ENCODE measurements at regions not wholly inside any gene's neighbourhood (a gene's known extent, or its start where the extent isn't known, plus 50 kb on each side); places are given as distances from the start of the nearest gene placed in this dataset.

- POLR2A ChIA-PET = no interaction called here
- Mint-ChIP-seq H3K4me3 (no peak overlapping the region), H3K9me3 (no peaks in the 10 kb centered on the region), H3K27ac (no peak overlapping the region), H3K4me1 (ENCODE audit: low read depth) (peaks cover 2% of the 10 kb centered on the region), H3K36me3 (ENCODE audit: low read depth) (no peaks in the 10 kb centered on the region), H3K27me3 (no peaks in the 10 kb centered on the region)
- no peak for DNase-seq
- ATAC-seq = no peak
- intact Hi-C loops (cut with micrococcal nuclease) = no loop called here
- CTCF ChIA-PET = no interaction called here
- TF ChIP-seq, protein P1, sequence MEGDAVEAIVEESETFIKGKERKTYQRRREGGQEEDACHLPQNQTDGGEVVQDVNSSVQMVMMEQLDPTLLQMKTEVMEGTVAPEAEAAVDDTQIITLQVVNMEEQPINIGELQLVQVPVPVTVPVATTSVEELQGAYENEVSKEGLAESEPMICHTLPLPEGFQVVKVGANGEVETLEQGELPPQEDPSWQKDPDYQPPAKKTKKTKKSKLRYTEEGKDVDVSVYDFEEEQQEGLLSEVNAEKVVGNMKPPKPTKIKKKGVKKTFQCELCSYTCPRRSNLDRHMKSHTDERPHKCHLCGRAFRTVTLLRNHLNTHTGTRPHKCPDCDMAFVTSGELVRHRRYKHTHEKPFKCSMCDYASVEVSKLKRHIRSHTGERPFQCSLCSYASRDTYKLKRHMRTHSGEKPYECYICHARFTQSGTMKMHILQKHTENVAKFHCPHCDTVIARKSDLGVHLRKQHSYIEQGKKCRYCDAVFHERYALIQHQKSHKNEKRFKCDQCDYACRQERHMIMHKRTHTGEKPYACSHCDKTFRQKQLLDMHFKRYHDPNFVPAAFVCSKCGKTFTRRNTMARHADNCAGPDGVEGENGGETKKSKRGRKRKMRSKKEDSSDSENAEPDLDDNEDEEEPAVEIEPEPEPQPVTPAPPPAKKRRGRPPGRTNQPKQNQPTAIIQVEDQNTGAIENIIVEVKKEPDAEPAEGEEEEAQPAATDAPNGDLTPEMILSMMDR (IDR thresholded peaks at IDR 0.05) = no peak
Observed at GRCh38 chr10:8543361-8544056, 489.0 kb downstream of the GATA3 start.

DNA sequence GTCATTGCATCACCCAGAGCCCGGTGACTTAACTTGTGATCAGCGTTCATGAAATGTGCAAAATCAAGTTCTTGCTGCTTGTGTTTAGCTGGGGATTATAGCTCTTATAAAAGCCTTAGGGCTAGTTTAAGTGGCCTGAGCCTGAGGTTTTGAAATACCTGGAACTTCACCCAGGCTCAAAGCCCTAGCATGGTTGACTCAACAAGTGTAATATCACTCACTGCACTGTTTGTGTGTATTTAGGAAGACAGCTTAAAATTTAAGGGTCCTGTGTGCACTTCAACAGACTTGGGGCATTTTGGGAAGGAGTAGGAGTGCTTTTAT, 489.5 kb downstream of the GATA3 start:
- H3K4me3 Mint-ChIP-seq = no peak overlapping the region
- intact Hi-C loops (cut with micrococcal nuclease) = no loop called here
- ChIA-PET CTCF (no interaction called here), POLR2A (no interaction called here)
- peaks cover 2% of the 10 kb centered on the region for H3K4me1 Mint-ChIP-seq (ENCODE audit: low read depth)
- no peaks in the 10 kb centered on the region for H3K27me3 Mint-ChIP-seq
- no peaks in the 10 kb centered on the region for H3K36me3 Mint-ChIP-seq (ENCODE audit: low read depth)
- H3K9me3 Mint-ChIP-seq = peaks cover 3% of the 10 kb centered on the region
- ATAC-seq (no peak), DNase-seq (no peak)
- no peak overlapping the region for H3K27ac Mint-ChIP-seq
- TF ChIP-seq, protein P1 (IDR thresholded peaks at IDR 0.05) = no peak

DNA sequence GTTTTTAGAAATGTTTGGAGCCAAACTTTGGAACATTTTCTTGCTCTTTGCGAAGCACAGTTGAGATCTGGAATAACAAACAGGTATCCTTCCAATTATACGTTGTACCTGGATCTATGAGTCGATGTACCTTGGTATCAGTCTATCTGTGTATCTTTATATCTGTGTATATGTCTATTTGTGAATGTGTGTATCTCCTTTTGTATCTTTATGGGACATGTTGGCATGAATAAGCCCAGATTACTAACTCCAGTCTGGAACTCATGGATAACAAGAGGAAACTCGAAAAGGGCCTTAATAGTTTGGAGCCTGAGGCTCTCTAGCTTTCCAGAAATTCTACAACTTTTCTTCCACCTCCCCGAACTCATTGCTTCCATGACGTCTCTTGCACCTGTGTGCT, 490.0 kb downstream of the GATA3 start:
- Mint-ChIP-seq H3K36me3 (ENCODE audit: low read depth) (no peaks in the 10 kb centered on the region), H3K27me3 (no peaks in the 10 kb centered on the region), H3K4me3 (no peak overlapping the region), H3K9me3 (peaks cover 6% of the 10 kb centered on the region), H3K4me1 (ENCODE audit: low read depth) (peaks cover 2% of the 10 kb centered on the region), H3K27ac (no peak overlapping the region)
- CTCF ChIA-PET = no interaction called here
- no peak for DNase-seq
- TF ChIP-seq, protein P1 (IDR thresholded peaks at IDR 0.05) = no peak
- ATAC-seq = no peak
- intact Hi-C loops (cut with micrococcal nuclease) = no loop called here
- POLR2A ChIA-PET = interaction anchor here (0.6 kb wide), 1 partner anchor 678 kb away, joined by 3 read pairs; no protein-coding TSS in a partner anchor

- H3K4me3 Mint-ChIP-seq = no peak overlapping the region
- no peaks in the 10 kb centered on the region for H3K36me3 Mint-ChIP-seq (ENCODE audit: low read depth)
- ChIA-PET POLR2A (no interaction called here), CTCF (no interaction called here)
- no peaks in the 10 kb centered on the region for H3K9me3 Mint-ChIP-seq
- H3K27me3 Mint-ChIP-seq = peaks cover 2% of the 10 kb centered on the region
- no peak overlapping the region for H3K27ac Mint-ChIP-seq
- intact Hi-C loops (cut with micrococcal nuclease) = no loop called here
- no peak for DNase-seq
- no peak for ATAC-seq
- TF ChIP-seq, protein P1 (IDR thresholded peaks at IDR 0.05) = no peak
- no peaks in the 10 kb centered on the region for H3K4me1 Mint-ChIP-seq (ENCODE audit: low read depth)
Observed at GRCh38 chr10:8554574-8554973, 500.1 kb downstream of the GATA3 start.

GRCh38 chr10:8556321-8556720, 501.8 kb downstream of the GATA3 start:
- Mint-ChIP-seq H3K9me3 (no peaks in the 10 kb centered on the region), H3K36me3 (ENCODE audit: low read depth) (no peaks in the 10 kb centered on the region), H3K4me1 (ENCODE audit: low read depth) (no peaks in the 10 kb centered on the region), H3K4me3 (no peak overlapping the region), H3K27me3 (no peaks in the 10 kb centered on the region), H3K27ac (no peak overlapping the region)
- intact Hi-C loops (cut with micrococcal nuclease) = no loop called here
- CTCF ChIA-PET = no interaction called here
- ATAC-seq (no peak), DNase-seq (no peak)
- POLR2A ChIA-PET = no interaction called here
- TF ChIP-seq, protein P1 (IDR thresholded peaks at IDR 0.05) = no peak

Data from activated CD8-positive, alpha-beta T cell treated with anti-CD3 and anti-CD28 coated beads for 36 hours (primary cell).